ENCODE measurements at regions not wholly inside any gene's neighbourhood (a gene's known extent, or its start where the extent isn't known, plus 50 kb on each side); places are given as distances from the start of the nearest gene placed in this dataset.

DNA sequence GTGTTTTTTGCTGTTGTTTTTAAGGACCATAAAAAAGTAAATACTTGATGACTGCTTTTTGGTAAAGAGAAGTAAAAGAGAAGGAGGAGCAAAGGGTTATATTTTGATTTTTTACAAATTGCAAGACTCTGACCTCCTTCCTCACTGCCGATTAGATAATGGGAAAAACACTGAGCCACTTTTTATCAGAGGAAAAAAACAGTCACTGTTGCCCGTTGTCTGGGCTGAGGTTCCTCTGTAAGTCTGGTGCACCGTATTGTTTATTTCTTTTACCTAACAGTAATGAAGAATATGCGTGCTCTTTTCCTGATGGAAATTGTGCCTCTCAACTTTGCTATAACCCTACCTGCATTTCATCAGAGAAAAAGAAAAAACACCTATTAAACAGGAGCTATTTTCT lies 178.7 kb upstream of the EMCN start:
- no peak overlapping the region for H3K4me3 Mint-ChIP-seq
- Histone ChIP-seq H3K4me2 (ENCODE audit: insufficient read depth, insufficient read length, low read length) (no peak overlapping the region), H2BK12ac (ENCODE audit: insufficient read length, low read depth, low read length) (no peak overlapping the region), H4K5ac (ENCODE audit: insufficient read length, low read depth, low read length) (no peak overlapping the region), H2BK120ac (ENCODE audit: low read depth, low read length, poor library complexity, severe bottlenecking) (no peak overlapping the region), H4K8ac (replicated peaks; ENCODE audit: insufficient read length, low read depth, low read length) (no peak overlapping the region), H2BK15ac (ENCODE audit: low read depth, low read length) (no peak overlapping the region), H3K18ac (ENCODE audit: insufficient read length, low read depth, low read length) (no peak overlapping the region), H3K23me2 (ENCODE audit: insufficient read length, low read depth, low read length, poor library complexity, severe bottlenecking) (no peaks in the 10 kb centered on the region), H3K79me1 (ENCODE audit: insufficient read depth, low read depth, low read length, poor library complexity, severe bottlenecking) (no peaks in the 10 kb centered on the region), H3K9ac (ENCODE audit: extremely low read depth, insufficient read length, low read length) (no peak overlapping the region), H3K14ac (ENCODE audit: insufficient read depth, low read length) (no peak overlapping the region), H3K56ac (ENCODE audit: insufficient read length, low read depth, low read length) (no peak overlapping the region), H3K4ac (ENCODE audit: low read depth, low read length) (no peak overlapping the region), H2BK5ac (ENCODE audit: insufficient read length, low read length) (no peak overlapping the region), H3K9me3 (ENCODE audit: control insufficient read depth, low read depth, low read length) (no peaks in the 10 kb centered on the region), H3K27me3 (ENCODE audit: insufficient read depth, low read length) (no peaks in the 10 kb centered on the region), H3T11ph (ENCODE audit: low read length) (no peak overlapping the region), H3K23ac (ENCODE audit: insufficient read length, low read depth, low read length) (no peak overlapping the region), H2AK5ac (ENCODE audit: insufficient read length, low read length) (no peak overlapping the region), H3K4me1 (ENCODE audit: insufficient read depth, low read length) (no peaks in the 10 kb centered on the region; the same call in 1 of the 2 replicates), H3K79me2 (ENCODE audit: insufficient read depth, low read length) (no peaks in the 10 kb centered on the region), H4K91ac (ENCODE audit: insufficient read length, low read depth, low read length) (no peak overlapping the region), H3K27ac (ENCODE audit: insufficient read length, low read depth, low read length) (no peak overlapping the region), H2BK20ac (ENCODE audit: low read depth, low read length, poor library complexity, severe bottlenecking) (no peak overlapping the region), H4K20me1 (ENCODE audit: control insufficient read depth, insufficient read depth, insufficient read length) (no peaks in the 10 kb centered on the region), H2AFZ (ENCODE audit: low read length) (no peak overlapping the region)
- DNase-seq = no peak
- peaks cover 9 to 11% of the 10 kb centered on the region in 2 experiments for H3K4me1 Mint-ChIP-seq
- TF ChIP-seq CTCF (conservative IDR thresholded peaks at IDR 0.05) = no peak
- WGBS (ENCODE audit: extremely low coverage, insufficient read length, low lambda C conversion rate) = no CpG with 5 or more reads among the region's 4 CpGs
- H3K27ac Mint-ChIP-seq = no peak overlapping the region
- no peaks in the 10 kb centered on the region for H3K27me3 Mint-ChIP-seq (ENCODE audit: low read depth)
- no peaks in the 10 kb centered on the region for H3K36me3 Mint-ChIP-seq (ENCODE audit: insufficient read depth in 1 of 3, low read depth in 3 of 3)
- H3K9me3 Mint-ChIP-seq = peaks cover 0 to 3% of the 10 kb centered on the region in 2 experiments; a peak in 1 of 5 replicates

Data from H9 (cell line).